ENCODE measurements at regions not wholly inside any gene's neighbourhood (a gene's known extent, or its start where the extent isn't known, plus 50 kb on each side); places are given as distances from the start of the nearest gene placed in this dataset.

DNA sequence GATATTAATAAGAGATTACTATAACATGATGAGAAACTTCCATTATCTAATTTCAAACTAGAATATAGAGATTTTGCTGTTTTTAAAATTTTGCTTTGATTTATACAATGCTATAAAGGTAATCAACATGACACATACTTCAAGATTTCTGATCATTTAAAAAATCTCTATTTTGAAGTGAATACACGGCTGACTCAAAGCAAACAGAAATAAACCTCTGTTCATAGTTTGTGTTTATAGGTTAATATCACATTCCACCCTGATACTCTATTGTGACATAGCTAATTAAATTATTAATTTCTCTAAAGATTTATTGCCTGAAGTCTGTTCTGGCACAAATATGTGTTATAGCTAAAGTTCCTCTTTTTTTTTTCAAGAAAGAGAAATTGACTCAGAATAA, 349.2 kb downstream of the TLL1 start:
- no peak for DNase-seq (ENCODE audit: low read depth, low spot score)
- no peak overlapping the region for H3K4me3 ChIP-seq (ENCODE audit: low read depth, low read length)
- TF ChIP-seq CTCF (IDR thresholded peaks at IDR 0.05; ENCODE audit: low read depth, low read length): no peak
- in situ Hi-C loops (cut with HindIII; ENCODE audit: low sequenced_read_pairs): no loop called here

DNA sequence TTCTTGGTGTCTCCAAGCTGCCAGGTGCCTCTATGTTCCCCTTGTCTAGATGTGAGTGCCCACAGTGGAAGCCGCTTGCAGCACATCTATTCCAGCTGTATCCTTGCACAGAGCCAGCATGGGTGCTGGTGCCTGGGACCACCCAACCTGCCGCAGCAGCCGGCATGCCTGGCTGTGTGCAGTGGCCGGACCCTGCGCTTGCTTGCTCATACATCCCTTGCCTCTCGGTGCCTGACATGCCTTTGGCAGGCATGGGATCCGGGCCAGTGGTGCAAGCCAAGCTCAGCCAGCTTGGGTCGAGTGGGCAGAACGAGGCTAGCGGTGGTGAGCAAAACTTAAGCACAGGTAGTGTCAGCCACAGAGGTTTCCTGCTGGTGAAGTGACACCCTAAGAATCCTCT, 355.1 kb downstream of the TLL1 start:
- in situ Hi-C loops (cut with HindIII; ENCODE audit: low sequenced_read_pairs): no loop called here
- TF ChIP-seq CTCF (IDR thresholded peaks at IDR 0.05; ENCODE audit: low read depth, low read length): no peak
- DNase-seq (ENCODE audit: low read depth, low spot score): no peak
- no peak overlapping the region for H3K4me3 ChIP-seq (ENCODE audit: low read depth, low read length)

GRCh38 chr4:166229799-166230198, 356.8 kb downstream of the TLL1 start:
- TF ChIP-seq CTCF (IDR thresholded peaks at IDR 0.05; ENCODE audit: low read depth, low read length): no peak
- no peak overlapping the region for H3K4me3 ChIP-seq (ENCODE audit: low read depth, low read length)
- no peak for DNase-seq (ENCODE audit: low read depth, low spot score)
- in situ Hi-C loops (cut with HindIII; ENCODE audit: low sequenced_read_pairs): no loop called here

- H3K4me3 ChIP-seq (ENCODE audit: low read depth, low read length): no peak overlapping the region
- in situ Hi-C loops (cut with HindIII; ENCODE audit: low sequenced_read_pairs): no loop called here
- TF ChIP-seq CTCF (IDR thresholded peaks at IDR 0.05; ENCODE audit: low read depth, low read length): no peak
- DNase-seq (ENCODE audit: low read depth, low spot score): no peak
Measured at GRCh38 chr4:166230841-166231240, 357.8 kb downstream of the TLL1 start.

DNA sequence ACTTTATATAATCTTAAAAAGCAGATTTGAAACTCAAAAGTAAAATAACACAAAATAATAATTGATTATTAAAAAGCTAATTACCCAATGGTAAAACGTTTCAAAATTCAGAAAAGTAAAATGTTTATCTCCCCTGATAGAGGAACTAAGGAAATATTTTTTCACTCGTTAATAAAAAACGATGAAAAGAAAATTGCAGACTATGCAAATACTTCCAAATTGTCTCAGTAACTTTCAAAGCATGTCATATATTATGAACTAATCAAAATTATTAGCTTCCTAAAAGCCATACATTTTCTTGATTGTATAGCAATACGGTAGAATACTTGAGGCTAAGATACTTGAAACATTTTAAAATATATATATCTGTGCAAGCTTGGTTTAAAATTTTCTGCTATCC, 366.3 kb downstream of the TLL1 start:
- no peak for DNase-seq (ENCODE audit: low read depth, low spot score)
- in situ Hi-C loops (cut with HindIII; ENCODE audit: low sequenced_read_pairs): no loop called here
- no peak for TF ChIP-seq CTCF (IDR thresholded peaks at IDR 0.05; ENCODE audit: low read depth, low read length)
- H3K4me3 ChIP-seq (ENCODE audit: low read depth, low read length): no peak overlapping the region

DNA sequence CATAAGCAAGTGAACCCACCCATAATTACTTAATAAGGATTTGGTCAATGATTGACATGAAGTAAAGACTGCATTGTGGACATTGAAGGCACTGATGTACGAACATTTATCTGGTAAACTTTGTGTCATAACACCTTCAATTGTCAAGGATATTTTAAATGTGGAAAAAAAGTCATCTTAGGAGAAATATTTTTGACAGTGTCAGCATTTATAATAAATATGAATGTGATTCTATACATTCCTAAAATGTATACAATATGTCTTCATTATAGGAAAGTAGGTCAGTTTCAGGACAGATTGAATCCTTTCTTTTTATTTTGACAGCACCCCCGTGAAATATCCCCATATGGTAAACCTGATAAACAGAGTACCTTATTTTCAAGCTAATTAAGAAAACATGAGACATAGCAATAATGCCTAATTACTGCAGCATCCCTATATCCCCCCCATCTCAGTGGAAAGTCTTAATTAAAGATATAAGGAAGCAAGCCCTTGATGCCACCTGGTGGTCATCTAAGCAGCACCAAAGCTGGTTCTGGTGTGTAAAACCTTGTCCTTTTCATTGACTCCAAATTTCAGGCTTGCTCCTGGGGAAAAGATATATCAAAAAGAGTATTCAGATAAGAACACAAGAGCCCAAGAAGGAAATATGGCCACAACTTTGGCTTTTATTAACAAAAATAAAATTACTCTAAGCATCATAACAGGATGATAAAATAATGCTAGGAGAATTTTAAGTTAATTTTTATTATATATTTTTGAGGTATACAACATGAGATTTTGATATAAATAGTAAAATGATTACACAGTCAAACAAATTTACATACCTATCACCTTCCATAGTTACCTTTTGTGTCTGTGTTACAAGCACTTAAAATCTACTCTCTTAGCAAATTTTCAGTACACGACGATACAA, 379.7 kb downstream of the TLL1 start:
- H3K4me3 ChIP-seq (ENCODE audit: low read depth, low read length): no peak overlapping the region
- in situ Hi-C loops (cut with HindIII; ENCODE audit: low sequenced_read_pairs): no loop called here
- DNase-seq (ENCODE audit: low read depth, low spot score): peak; percentile 29
- peak; percentile 63 for TF ChIP-seq CTCF (IDR thresholded peaks at IDR 0.05; ENCODE audit: low read depth, low read length)
